ENCODE measurements at regions not wholly inside any gene's neighbourhood (a gene's known extent, or its start where the extent isn't known, plus 50 kb on each side); places are given as distances from the start of the nearest gene placed in this dataset.

DNA sequence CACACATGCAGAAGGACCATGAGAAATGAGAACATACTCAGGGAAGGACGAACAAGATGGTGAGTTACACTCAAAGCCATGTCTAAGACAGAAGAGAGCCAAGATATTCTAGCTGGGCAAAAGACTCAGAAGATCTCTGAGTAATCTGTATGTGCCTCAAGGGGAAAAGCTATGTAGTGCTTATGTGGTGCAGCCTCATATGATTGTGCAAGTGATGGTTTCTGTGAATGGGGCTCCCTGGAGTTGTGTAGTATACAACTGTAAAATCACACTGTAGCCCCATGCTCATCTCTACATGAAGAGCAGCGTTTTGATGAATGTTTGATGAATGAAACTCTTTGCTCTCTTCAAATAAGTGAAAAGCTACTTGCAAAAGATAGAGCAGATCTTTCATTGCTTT, 57.5 kb downstream of the OSR1 start:
- H3K36me3 Mint-ChIP-seq (ENCODE audit: low read depth), result peaks cover 2% of the 10 kb centered on the region
- no peak for TF ChIP-seq CTCF (IDR thresholded peaks at IDR 0.05)
- no peak for DNase-seq (ENCODE audit: low spot score)

GRCh38 chr2:19299522-19299921, 58.9 kb downstream of the OSR1 start:
- Mint-ChIP-seq H3K27ac (ENCODE audit: unreplicated experiment) (no peak overlapping the region), H3K27me3 (ENCODE audit: low read depth) (peaks cover 2% of the 10 kb centered on the region), H3K4me1 (ENCODE audit: low read depth) (peaks cover 17% of the 10 kb centered on the region), H3K9me3 (ENCODE audit: low read depth) (no peaks in the 10 kb centered on the region), H3K4me3 (ENCODE audit: unreplicated experiment) (no peak overlapping the region), H3K36me3 (ENCODE audit: low read depth) (peaks cover 2% of the 10 kb centered on the region)
- no peak for DNase-seq (ENCODE audit: low spot score)
- TF ChIP-seq CTCF (IDR thresholded peaks at IDR 0.05), result no peak

More for the DNA sequence above, 57.5 kb downstream of the OSR1 start:
- H3K27ac Mint-ChIP-seq (ENCODE audit: unreplicated experiment), result no peak overlapping the region
- H3K4me1 Mint-ChIP-seq (ENCODE audit: low read depth), result peaks cover 24% of the 10 kb centered on the region
- peaks cover 2% of the 10 kb centered on the region for H3K27me3 Mint-ChIP-seq (ENCODE audit: low read depth)
- no peaks in the 10 kb centered on the region for H3K9me3 Mint-ChIP-seq (ENCODE audit: low read depth)
- no peak overlapping the region for H3K4me3 Mint-ChIP-seq (ENCODE audit: unreplicated experiment)

DNA sequence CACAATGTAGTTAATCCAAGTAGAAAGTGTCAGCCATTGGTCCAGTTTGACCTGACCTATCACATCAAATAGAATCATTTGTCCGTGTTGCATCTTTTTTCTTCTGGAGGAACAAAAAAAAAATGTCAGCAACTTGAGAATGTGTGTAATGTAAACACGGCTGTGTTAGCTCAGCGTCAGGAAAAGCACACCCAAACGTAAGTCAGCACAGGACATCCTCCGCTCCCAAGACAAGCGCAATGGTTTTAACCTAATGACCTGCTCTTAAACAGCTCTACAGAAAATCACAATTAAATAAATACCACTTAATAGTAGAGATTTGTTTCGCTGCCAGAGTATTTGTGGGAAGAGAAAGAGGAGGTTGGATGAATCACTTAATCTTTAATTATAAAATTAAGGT, 59.4 kb downstream of the OSR1 start:
- peaks cover 2% of the 10 kb centered on the region for H3K27me3 Mint-ChIP-seq (ENCODE audit: low read depth)
- peaks cover 17% of the 10 kb centered on the region for H3K4me1 Mint-ChIP-seq (ENCODE audit: low read depth)
- H3K27ac Mint-ChIP-seq (ENCODE audit: unreplicated experiment), result no peak overlapping the region
- TF ChIP-seq CTCF (IDR thresholded peaks at IDR 0.05), result no peak
- H3K4me3 Mint-ChIP-seq (ENCODE audit: unreplicated experiment), result no peak overlapping the region
- H3K9me3 Mint-ChIP-seq (ENCODE audit: low read depth), result no peaks in the 10 kb centered on the region
- no peak for DNase-seq (ENCODE audit: low spot score)
- H3K36me3 Mint-ChIP-seq (ENCODE audit: low read depth), result peaks cover 2% of the 10 kb centered on the region

DNA sequence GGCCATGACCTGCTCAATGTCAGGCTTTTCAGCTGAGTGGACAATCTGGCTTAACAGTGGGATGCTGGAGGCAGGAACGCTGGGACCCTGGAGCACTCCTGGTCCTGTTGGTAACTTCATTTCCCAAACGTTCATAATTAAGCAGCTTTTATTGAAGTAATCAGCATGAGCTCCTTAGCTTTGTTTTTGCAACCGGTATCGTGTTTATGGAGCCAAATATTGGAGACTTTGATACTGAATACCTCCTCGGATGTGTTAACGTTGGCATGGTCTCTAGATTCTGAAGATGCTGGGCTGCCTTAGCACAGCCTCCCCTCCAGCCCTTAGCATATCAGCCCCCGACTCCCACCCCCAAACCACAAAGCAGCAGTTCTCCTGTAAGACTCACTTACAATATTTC, 60.7 kb downstream of the OSR1 start:
- no peak for TF ChIP-seq CTCF (IDR thresholded peaks at IDR 0.05)

GRCh38 chr2:19295998-19296502, 62.4 kb downstream of the OSR1 start:
- Mint-ChIP-seq H3K9me3 (ENCODE audit: low read depth) (no peaks in the 10 kb centered on the region), H3K27me3 (ENCODE audit: low read depth) (peaks cover 2% of the 10 kb centered on the region), H3K27ac (ENCODE audit: unreplicated experiment) (no peak overlapping the region), H3K4me3 (ENCODE audit: unreplicated experiment) (no peak overlapping the region), H3K36me3 (ENCODE audit: low read depth) (peaks cover 2% of the 10 kb centered on the region), H3K4me1 (ENCODE audit: low read depth) (peaks cover 17% of the 10 kb centered on the region)
- no peak for TF ChIP-seq CTCF (IDR thresholded peaks at IDR 0.05)
- no peak for DNase-seq (ENCODE audit: low spot score)

More for the DNA sequence above, 60.7 kb downstream of the OSR1 start:
- H3K36me3 Mint-ChIP-seq (ENCODE audit: low read depth), result peaks cover 2% of the 10 kb centered on the region
- peaks cover 2% of the 10 kb centered on the region for H3K27me3 Mint-ChIP-seq (ENCODE audit: low read depth)
- no peak for DNase-seq (ENCODE audit: low spot score)
- H3K27ac Mint-ChIP-seq (ENCODE audit: unreplicated experiment), result no peak overlapping the region
- no peak overlapping the region for H3K4me3 Mint-ChIP-seq (ENCODE audit: unreplicated experiment)
- H3K9me3 Mint-ChIP-seq (ENCODE audit: low read depth), result no peaks in the 10 kb centered on the region
- H3K4me1 Mint-ChIP-seq (ENCODE audit: low read depth), result peaks cover 17% of the 10 kb centered on the region
